HL-60 (cell line): ENCODE measurements at regions not wholly inside any gene's neighbourhood (a gene's known extent, or its start where the extent isn't known, plus 50 kb on each side); places are given as distances from the start of the nearest gene placed in this dataset.

ENCODE experiments used
- GABPA ChIP-seq: IDR thresholded peaks from 2 replicates; pipeline ENCODE4 v1.6.1; 2012; ENCODE audit warnings: low read depth
- POLR2AphosphoS5 ChIP-seq: IDR thresholded peaks from 2 replicates; pipeline ENCODE4 v1.6.1; 2012; ENCODE audit warnings: low read depth

DNA sequence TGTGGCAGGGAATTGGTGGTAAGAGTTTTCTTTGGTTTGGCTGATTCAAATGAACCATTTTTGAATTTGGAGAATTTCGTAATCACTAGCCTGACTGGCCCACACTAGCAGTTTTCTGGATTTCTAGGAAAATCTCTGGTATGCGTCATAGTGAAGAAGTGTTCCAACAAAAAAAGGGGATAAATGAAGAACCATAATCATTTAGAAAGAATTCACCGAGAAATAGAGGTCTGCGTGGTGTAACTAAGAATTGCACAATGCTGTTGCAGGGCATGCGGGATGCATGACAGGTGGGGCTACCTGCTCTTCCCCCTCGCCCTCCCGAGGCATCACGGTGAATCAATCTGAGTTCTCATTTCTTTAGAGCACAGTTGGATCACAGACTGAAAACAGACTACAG is 232.3 kb upstream of the PAPPA start:
- no peak for TF ChIP-seq POLR2AphosphoS5
- TF ChIP-seq GABPA, result no peak
